ENCODE measurements at regions not wholly inside any gene's neighbourhood (a gene's known extent, or its start where the extent isn't known, plus 50 kb on each side); places are given as distances from the start of the nearest gene placed in this dataset.
"Not testable (repeated sequence)": the region's sequence is repeated elsewhere in the genome, so short reads cannot be mapped to it uniquely, and the experiment has no call there.

- not testable (repeated sequence) for H3K27ac ChIP-seq, ATAC-seq, H3K36me3 ChIP-seq, H3K27me3 ChIP-seq, H3K4me1 ChIP-seq, H3K4me3 ChIP-seq
- 60% methylated on average over 1 of the region's 15 CpGs; no CpG with 5 or more reads in 1 of the 2 donors for WGBS, 2 donors (ENCODE audit: low coverage in 1 of 2)
- peaks cover 0 to 20% (median 0%) of the 10 kb centered on the region in 3 donors for H3K9me3 ChIP-seq
These were observed 133.1 kb downstream of the CENPC start for GRCh38 chr4:67412153-67412712.

- no peak for TF ChIP-seq POLR2AphosphoS5 (IDR thresholded peaks at IDR 0.05)
- TF ChIP-seq EP300 (IDR thresholded peaks at IDR 0.05), result no peak
- TF ChIP-seq POLR2A (IDR thresholded peaks at IDR 0.05), result no peak
- TF ChIP-seq CTCF (IDR thresholded peaks at IDR 0.05), result no peak
- no peaks in the 10 kb centered on the region for H3K4me1 ChIP-seq
- ATAC-seq, result no peak
- H3K9me3 ChIP-seq, result peaks cover 0 to 13% (median 0%) of the 10 kb centered on the region in 3 donors
- no peaks in the 10 kb centered on the region for H3K27me3 ChIP-seq
- no peak overlapping the region for H3K4me3 ChIP-seq
- H3K36me3 ChIP-seq, result no peaks in the 10 kb centered on the region
- H3K27ac ChIP-seq, result no peak overlapping the region
These were observed 142.0 kb downstream of the CENPC start for GRCh38 chr4:67403342-67403741.

DNA sequence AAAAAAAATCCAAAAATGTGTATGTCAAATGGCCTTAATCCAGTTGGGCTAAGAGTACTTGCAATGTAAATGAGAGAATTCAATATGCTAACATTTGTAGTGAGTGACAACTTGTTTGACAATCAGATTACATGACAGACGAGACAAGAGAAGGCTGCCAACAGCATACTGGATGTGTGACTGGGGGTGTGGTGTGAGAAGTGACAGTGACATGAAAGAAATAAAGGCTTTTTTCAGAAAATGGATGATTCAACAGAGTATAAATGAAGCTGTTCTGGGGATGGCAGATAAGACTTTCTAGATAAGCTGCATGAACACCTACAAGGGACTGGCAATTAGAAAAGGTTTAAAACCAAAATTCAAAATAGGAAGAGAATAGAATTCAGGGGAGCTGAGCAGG lies 143.4 kb downstream of the CENPC start:
- no peak for ATAC-seq
- Histone ChIP-seq H3K9me3 (peaks cover 0 to 13% (median 0%) of the 10 kb centered on the region in 3 donors), H3K4me3 (no peak overlapping the region), H3K27ac (no peak overlapping the region), H3K27me3 (no peaks in the 10 kb centered on the region), H3K4me1 (no peaks in the 10 kb centered on the region), H3K36me3 (no peaks in the 10 kb centered on the region)
- TF ChIP-seq POLR2A (IDR thresholded peaks at IDR 0.05) (no peak), POLR2AphosphoS5 (IDR thresholded peaks at IDR 0.05) (no peak), CTCF (IDR thresholded peaks at IDR 0.05) (no peak), EP300 (IDR thresholded peaks at IDR 0.05) (no peak)
- WGBS, 2 donors (ENCODE audit: low coverage in 1 of 2), result 13% methylated on average over 1 of the region's 1 CpG; no CpG with 5 or more reads in 1 of the 2 donors

- no peak for ATAC-seq
- H3K9me3 ChIP-seq, result no peaks in the 10 kb centered on the region
- H3K27me3 ChIP-seq, result peaks cover under 1% of the 10 kb centered on the region
- no peaks in the 10 kb centered on the region for H3K36me3 ChIP-seq
- H3K27ac ChIP-seq, result no peak overlapping the region
- TF ChIP-seq CTCF (IDR thresholded peaks at IDR 0.05) (no peak), POLR2A (IDR thresholded peaks at IDR 0.05) (no peak), EP300 (IDR thresholded peaks at IDR 0.05) (no peak), POLR2AphosphoS5 (IDR thresholded peaks at IDR 0.05) (no peak)
- H3K4me3 ChIP-seq, result no peak overlapping the region
- no peaks in the 10 kb centered on the region for H3K4me1 ChIP-seq
These were observed 147.4 kb downstream of the CENPC start for GRCh38 chr4:67397931-67398330.

DNA sequence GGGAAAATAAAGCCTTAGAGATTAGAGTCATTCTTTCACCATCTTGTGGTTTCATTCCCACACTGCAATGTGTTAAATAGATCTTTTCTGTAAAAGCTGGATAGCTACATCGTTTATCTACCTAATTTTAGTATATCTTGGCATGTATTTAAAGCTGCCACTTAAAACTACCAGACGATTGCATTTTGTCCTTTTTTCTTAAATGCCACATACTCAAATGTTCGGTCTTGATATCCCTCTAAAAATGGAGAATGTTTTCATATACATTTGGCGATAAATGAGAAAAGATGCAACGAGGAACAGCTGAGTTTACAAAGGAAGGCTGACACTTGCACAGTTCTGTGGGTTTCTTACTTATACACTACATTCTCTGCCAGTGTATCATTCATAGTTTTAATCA lies 148.3 kb downstream of the CENPC start:
- TF ChIP-seq POLR2A (IDR thresholded peaks at IDR 0.05) (no peak), POLR2AphosphoS5 (IDR thresholded peaks at IDR 0.05) (no peak), CTCF (IDR thresholded peaks at IDR 0.05) (no peak), EP300 (IDR thresholded peaks at IDR 0.05) (no peak)
- no peaks in the 10 kb centered on the region for H3K9me3 ChIP-seq
- H3K27me3 ChIP-seq, result peaks cover 6% of the 10 kb centered on the region
- H3K27ac ChIP-seq, result no peak overlapping the region
- 48 to 64% methylated on average over 5 of the region's 5 CpGs for WGBS, 2 donors (ENCODE audit: low coverage in 1 of 2)
- no peak for ATAC-seq
- H3K4me3 ChIP-seq, result no peak overlapping the region
- no peaks in the 10 kb centered on the region for H3K4me1 ChIP-seq
- no peaks in the 10 kb centered on the region for H3K36me3 ChIP-seq
